ENCODE measurements at regions not wholly inside any gene's neighbourhood (a gene's known extent, or its start where the extent isn't known, plus 50 kb on each side); places are given as distances from the start of the nearest gene placed in this dataset.
"Not testable (repeated sequence)": the region's sequence is repeated elsewhere in the genome, so short reads cannot be mapped to it uniquely, and the experiment has no call there.

DNA sequence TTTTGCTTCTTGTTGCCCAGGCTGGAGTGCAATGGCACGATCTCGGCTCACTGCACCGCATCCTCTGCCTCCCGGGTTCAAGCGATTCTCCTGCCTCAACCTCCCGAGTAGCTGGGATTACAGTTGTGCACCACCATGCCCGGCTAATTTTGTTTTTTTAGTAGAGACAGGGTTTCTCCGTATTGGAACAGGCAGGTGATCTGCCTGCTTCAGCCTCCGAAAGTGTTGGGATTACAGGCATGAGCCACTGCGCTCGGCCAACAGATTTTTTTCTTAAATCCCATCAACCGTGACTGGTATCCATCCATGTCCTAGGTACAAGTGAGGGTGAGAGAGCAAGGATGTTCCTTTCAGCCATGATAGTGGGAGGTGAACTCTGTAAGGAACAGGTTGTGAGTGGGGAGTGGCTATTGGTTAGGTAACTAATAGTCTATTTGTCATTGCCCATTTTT lies 103.8 kb upstream of the TPTE start:
- DNase-seq; ATAC-seq; intact Hi-C loops (cut with DNase I, micrococcal nuclease): not testable (repeated sequence)

GRCh38 chr21:10418250-10419048 lies 102.9 kb upstream of the TPTE start:
- ATAC-seq; intact Hi-C loops (cut with DNase I, micrococcal nuclease); DNase-seq: not testable (repeated sequence)

GRCh38 chr21:10421199-10421598 lies 100.2 kb upstream of the TPTE start:
- intact Hi-C loops (cut with DNase I, micrococcal nuclease); ATAC-seq; DNase-seq: not testable (repeated sequence)

DNA sequence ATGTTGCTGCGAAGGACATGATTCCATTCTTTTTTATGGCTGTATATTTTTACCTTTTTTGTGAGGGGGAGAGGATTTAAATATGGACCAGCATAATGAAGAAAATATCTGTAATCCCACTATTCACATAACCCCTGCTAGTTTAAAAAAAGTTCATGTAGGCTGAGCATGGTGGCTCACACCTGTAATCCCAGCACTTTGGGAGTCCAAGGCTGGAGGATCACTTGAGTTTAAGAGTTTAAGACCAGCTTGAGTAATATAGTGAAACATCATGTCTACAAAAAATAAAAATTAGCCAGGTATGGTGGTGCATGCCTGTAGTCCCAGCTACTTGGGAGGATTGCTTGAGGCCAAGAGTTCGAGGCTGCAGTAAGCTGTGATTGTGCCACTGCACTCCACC lies 99.8 kb upstream of the TPTE start:
- intact Hi-C loops (cut with DNase I, micrococcal nuclease); DNase-seq; ATAC-seq: not testable (repeated sequence)

DNA sequence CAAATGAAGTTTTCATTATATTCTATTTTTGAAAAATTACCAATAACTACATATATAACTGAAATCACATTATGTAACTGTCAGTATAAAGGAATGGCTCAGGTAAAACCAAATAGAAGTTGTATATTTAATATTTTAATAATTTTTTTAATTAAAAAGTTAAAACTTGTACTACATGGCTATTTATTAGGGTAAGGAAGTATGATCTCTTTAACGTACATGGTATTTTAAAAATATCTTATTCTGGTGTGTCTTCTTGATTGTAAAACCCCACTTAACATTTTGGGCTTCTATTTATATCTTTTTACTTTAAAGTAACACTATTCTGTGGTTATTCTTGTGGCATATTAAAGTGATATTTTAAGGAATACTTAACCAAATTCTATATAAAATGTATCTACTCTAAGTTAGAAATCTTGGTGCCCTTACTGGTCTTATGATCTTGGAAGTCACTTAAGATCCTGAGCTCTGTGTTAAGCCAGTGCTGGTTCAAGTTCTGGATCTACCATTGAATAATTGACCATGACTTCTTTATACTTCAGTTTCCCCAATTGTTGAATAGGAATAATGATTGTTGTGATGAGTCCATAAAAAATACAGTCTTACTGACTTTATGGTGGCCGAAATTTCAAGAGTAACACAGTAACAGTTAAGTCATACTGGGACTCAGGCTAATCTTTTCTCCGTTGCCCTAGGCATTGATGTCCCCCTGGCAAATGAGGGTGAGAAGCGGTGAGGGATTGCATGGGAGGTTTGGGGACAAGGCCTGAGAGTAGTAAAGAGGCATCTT lies 97.1 kb upstream of the TPTE start:
- DNase-seq; ATAC-seq; intact Hi-C loops (cut with DNase I, micrococcal nuclease): not testable (repeated sequence)

- DNase-seq; intact Hi-C loops (cut with DNase I, micrococcal nuclease): not testable (repeated sequence)
- ATAC-seq, result peak; percentile 23
Observed at GRCh38 chr21:10424887-10425145, 96.6 kb upstream of the TPTE start.

GRCh38 chr21:10425856-10426255 lies 95.5 kb upstream of the TPTE start:
- intact Hi-C loops (cut with DNase I, micrococcal nuclease), result no loop called here
- ATAC-seq, result no peak

GRCh38 chr21:10426812-10427211 lies 94.6 kb upstream of the TPTE start:
- intact Hi-C loops (cut with DNase I, micrococcal nuclease); ATAC-seq; DNase-seq: not testable (repeated sequence)

More at GRCh38 chr21:10425856-10426255, 95.5 kb upstream of the TPTE start:
- no peak for DNase-seq

GRCh38 chr21:10427277-10427676 lies 94.1 kb upstream of the TPTE start:
- DNase-seq; intact Hi-C loops (cut with DNase I, micrococcal nuclease); ATAC-seq: not testable (repeated sequence)

- ATAC-seq, result not testable (repeated sequence)
Observed at GRCh38 chr21:10428981-10429534, 92.3 kb upstream of the TPTE start.

GRCh38 chr21:10430005-10430404 lies 91.4 kb upstream of the TPTE start:
- ATAC-seq (peak; percentile 12), DNase-seq (no peak)
- intact Hi-C loops (cut with DNase I, micrococcal nuclease), result no loop called here

More at GRCh38 chr21:10428981-10429534, 92.3 kb upstream of the TPTE start:
- intact Hi-C loops (cut with DNase I, micrococcal nuclease); DNase-seq: not testable (repeated sequence)

DNA sequence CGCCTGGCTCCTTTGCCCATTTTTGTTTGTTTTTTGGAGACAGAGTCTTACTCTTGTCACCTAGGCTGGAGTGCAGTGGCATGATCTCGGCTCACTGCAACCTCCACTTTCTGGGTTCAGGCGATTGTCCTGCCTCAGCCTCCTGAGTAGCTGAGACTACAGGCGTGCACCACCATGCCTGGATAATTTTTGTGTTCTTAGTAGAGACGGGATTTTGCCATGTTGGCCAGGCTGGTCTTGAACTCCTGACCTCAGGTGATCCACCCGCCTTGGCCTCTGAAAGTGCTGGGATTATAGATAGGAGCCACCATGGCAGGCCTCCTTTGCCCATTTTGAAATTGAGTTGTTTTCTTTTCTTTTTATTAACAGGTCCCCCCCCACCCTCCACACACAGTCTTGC lies 89.4 kb upstream of the TPTE start:
- DNase-seq; ATAC-seq; intact Hi-C loops (cut with DNase I, micrococcal nuclease): not testable (repeated sequence)

DNA sequence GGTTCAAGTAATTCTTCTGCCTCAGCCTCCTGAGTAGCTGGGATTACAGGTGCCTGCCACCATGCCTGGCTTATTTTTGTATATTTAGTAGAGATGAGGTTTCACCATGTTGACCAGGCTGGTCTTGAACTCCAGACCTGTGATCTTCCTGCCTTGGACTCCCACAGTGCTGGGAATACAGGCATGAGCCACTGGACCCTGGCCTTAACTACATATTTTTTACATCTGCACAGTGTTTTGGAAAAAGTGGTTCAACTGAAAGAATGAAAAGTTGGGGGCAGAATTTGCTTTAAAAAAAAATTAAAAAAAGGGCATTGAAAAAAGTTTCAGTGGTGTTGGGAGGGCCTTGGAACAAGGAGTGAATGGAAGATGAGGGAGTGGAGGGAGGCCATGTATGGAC lies 88.9 kb upstream of the TPTE start:
- intact Hi-C loops (cut with DNase I, micrococcal nuclease); ATAC-seq; DNase-seq: not testable (repeated sequence)

GRCh38 chr21:10437977-10438376 lies 83.4 kb upstream of the TPTE start:
- ATAC-seq; intact Hi-C loops (cut with DNase I, micrococcal nuclease); DNase-seq: not testable (repeated sequence)

- intact Hi-C loops (cut with DNase I, micrococcal nuclease), result not testable (repeated sequence)
- ATAC-seq, result peak; percentile 31
Observed at GRCh38 chr21:10440639-10441038, 80.7 kb upstream of the TPTE start.

GRCh38 chr21:10442018-10442417 lies 79.4 kb upstream of the TPTE start:
- DNase-seq; intact Hi-C loops (cut with DNase I, micrococcal nuclease); ATAC-seq: not testable (repeated sequence)

More at GRCh38 chr21:10440639-10441038, 80.7 kb upstream of the TPTE start:
- not testable (repeated sequence) for DNase-seq

DNA sequence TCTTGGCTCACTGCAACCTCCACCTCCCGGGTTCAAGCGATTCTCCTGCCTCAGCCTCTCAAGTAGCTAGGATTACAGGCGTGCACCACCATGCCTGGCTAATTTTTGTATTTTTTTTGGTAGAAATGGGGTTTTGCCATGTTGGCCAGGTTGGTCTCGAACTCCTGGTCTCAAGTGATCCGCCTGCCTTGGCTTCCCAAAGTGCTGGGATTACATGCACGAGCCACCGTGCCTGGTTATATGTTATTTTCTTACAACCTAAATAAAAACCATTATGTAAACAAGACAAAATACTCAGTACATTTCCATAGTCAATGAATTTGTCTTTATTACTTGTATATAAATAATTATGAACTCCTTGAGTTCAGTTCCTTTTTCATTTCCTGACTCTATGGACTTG lies 75.7 kb upstream of the TPTE start:
- intact Hi-C loops (cut with DNase I, micrococcal nuclease); DNase-seq; ATAC-seq: not testable (repeated sequence)

- intact Hi-C loops (cut with DNase I, micrococcal nuclease); DNase-seq; ATAC-seq: not testable (repeated sequence)
Observed at GRCh38 chr21:10449451-10449850, 71.9 kb upstream of the TPTE start.

DNA sequence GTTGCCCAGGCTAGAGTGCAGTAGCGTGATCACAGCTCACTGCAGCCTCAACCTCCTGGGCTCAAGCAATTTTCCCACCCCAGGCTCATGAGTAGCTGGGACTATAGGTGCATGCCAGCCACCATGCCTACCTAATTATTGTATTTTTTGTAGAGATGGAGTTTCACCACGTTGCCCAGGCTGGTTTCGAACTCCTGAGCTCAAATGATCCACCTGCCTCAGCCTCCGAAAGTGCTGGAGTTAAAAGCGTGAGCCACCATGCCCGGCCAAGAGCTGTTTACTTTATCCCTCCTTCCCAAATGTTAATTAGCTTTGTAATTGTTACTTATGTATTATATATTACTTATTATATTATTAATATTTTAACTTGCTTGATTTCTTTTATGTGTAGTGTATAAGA lies 70.1 kb upstream of the TPTE start:
- ATAC-seq; intact Hi-C loops (cut with DNase I, micrococcal nuclease); DNase-seq: not testable (repeated sequence)
